ENCODE measurements at regions not wholly inside any gene's neighbourhood (a gene's known extent, or its start where the extent isn't known, plus 50 kb on each side); places are given as distances from the start of the nearest gene placed in this dataset.
A peak's percentile ranks its signal among the peaks of the same experiment; 100 is the strongest.

DNA sequence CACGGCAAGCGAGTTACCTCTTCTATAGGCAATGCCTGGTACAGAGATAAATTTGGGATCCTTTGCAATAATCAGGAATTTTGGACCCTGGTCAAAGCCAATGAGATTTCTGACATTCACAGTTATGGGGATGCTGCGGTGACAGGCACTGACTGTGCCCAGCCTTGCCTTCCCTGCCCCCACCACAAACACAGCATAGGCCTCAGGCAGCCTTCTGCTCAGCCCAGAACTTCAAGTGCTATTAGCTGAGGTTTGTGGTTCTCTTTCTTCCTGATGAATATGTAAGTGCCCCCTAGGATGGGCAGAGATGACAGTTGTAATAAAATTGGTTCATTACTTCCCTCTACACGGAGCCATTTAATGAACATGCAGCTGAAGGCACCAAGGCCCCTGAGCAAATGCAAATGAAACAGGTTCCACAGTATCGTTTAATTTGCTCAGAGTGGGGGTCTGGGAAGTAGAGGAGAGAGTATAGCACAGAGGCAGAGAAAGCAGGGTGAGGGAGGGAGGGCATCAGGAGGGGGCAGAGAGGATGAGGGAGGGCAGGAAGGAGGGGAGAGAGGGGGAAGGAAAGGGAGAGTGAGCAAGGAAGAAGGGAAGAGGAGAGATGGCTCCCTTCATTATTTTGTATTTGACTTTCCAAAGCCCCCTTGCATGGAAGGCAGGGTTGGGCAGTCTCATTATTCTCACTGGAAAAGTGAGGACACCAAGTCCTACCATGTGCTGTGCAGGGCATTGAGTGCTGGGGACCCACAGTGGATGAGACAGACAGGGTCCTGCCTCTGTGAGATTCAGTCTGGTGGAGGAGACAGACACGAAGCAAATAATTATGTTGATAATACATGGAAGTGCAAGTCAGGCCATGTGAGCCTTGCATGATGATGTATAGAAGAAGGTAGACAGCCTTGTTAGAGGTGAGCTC is 513.0 kb downstream of the PTPRU start:
- Histone ChIP-seq H3K27me3 (ENCODE audit: insufficient read depth, low read depth, low read length) (no peaks in the 10 kb centered on the region), H3F3A (ENCODE audit: insufficient read depth, low read length, poor library complexity, severe bottlenecking) (no peaks in the 10 kb centered on the region), H3K9me3 (ENCODE audit: low read length) (no peaks in the 10 kb centered on the region), H3K79me2 (replicated peaks; ENCODE audit: insufficient read depth, low read length) (no peaks in the 10 kb centered on the region), H3K9me2 (ENCODE audit: insufficient read depth, low read length) (no peaks in the 10 kb centered on the region), H2AFZ (ENCODE audit: low read depth, low read length) (no peak overlapping the region), H4K20me1 (ENCODE audit: insufficient read depth) (no peaks in the 10 kb centered on the region), H3K36me3 (ENCODE audit: insufficient read depth, low read length) (no peaks in the 10 kb centered on the region), H3K4me3 (ENCODE audit: low read length) (no peak overlapping the region), H3K4me2 (ENCODE audit: low read length) (no peak overlapping the region), H3K9ac (ENCODE audit: low read length) (peak overlapping the region; percentile 19), H3K27ac (ENCODE audit: low read length) (peak overlapping the region; percentile 64)
- no peak for TF ChIP-seq RAD21 (conservative IDR thresholded peaks at IDR 0.05)
- TF ChIP-seq EZH2 (IDR thresholded peaks at IDR 0.05; ENCODE audit: borderline replicate concordance, insufficient read depth, low read length, poor library complexity, severe bottlenecking): no peak
- TF ChIP-seq REST (IDR thresholded peaks at IDR 0.05; ENCODE audit: borderline replicate concordance): no peak
- TF ChIP-seq CTCF (IDR thresholded peaks at IDR 0.05; ENCODE audit: poor library complexity, severe bottlenecking): no peak
- TF ChIP-seq EP300 (conservative IDR thresholded peaks at IDR 0.05; ENCODE audit: poor library complexity, severe bottlenecking): no peak
- TF ChIP-seq MXI1 (conservative IDR thresholded peaks at IDR 0.05; ENCODE audit: poor library complexity, severe bottlenecking): no peak
- TF ChIP-seq TAF1 (IDR thresholded peaks at IDR 0.05; ENCODE audit: low read depth): no peak

- H3K4me3 ChIP-seq (ENCODE audit: low read length): no peak overlapping the region
- no peaks in the 10 kb centered on the region for H4K20me1 ChIP-seq (ENCODE audit: insufficient read depth)
- no peaks in the 10 kb centered on the region for H3F3A ChIP-seq (ENCODE audit: insufficient read depth, low read length, poor library complexity, severe bottlenecking)
- no peak overlapping the region for H3K27ac ChIP-seq (ENCODE audit: low read length)
- no peaks in the 10 kb centered on the region for H3K79me2 ChIP-seq (replicated peaks; ENCODE audit: insufficient read depth, low read length)
- H3K9me3 ChIP-seq (ENCODE audit: low read length): no peaks in the 10 kb centered on the region
- H3K4me2 ChIP-seq (ENCODE audit: low read length): no peak overlapping the region
- H3K27me3 ChIP-seq (ENCODE audit: insufficient read depth, low read depth, low read length): no peaks in the 10 kb centered on the region
- TF ChIP-seq REST (IDR thresholded peaks at IDR 0.05; ENCODE audit: borderline replicate concordance) (no peak), EP300 (conservative IDR thresholded peaks at IDR 0.05; ENCODE audit: poor library complexity, severe bottlenecking) (no peak), POLR2AphosphoS5 (IDR thresholded peaks at IDR 0.05) (no peak), SMC3 (conservative IDR thresholded peaks at IDR 0.05; ENCODE audit: poor library complexity) (no peak), TAF1 (IDR thresholded peaks at IDR 0.05; ENCODE audit: low read depth) (no peak), CTCF (IDR thresholded peaks at IDR 0.05; ENCODE audit: poor library complexity, severe bottlenecking) (no peak), RAD21 (conservative IDR thresholded peaks at IDR 0.05) (no peak), MXI1 (conservative IDR thresholded peaks at IDR 0.05; ENCODE audit: poor library complexity, severe bottlenecking) (no peak), EZH2 (IDR thresholded peaks at IDR 0.05; ENCODE audit: borderline replicate concordance, insufficient read depth, low read length, poor library complexity, severe bottlenecking) (no peak)
- no peak overlapping the region for H3K9ac ChIP-seq (ENCODE audit: low read length)
- no peaks in the 10 kb centered on the region for H3K9me2 ChIP-seq (ENCODE audit: insufficient read depth, low read length)
- no peak overlapping the region for H2AFZ ChIP-seq (ENCODE audit: low read depth, low read length)
- H3K36me3 ChIP-seq (ENCODE audit: insufficient read depth, low read length): no peaks in the 10 kb centered on the region
Observed at GRCh38 chr1:29747196-29747595, 510.9 kb downstream of the PTPRU start.

Data from neural cell (in vitro differentiated cells).